GM21717 (cell line): ENCODE measurements at regions not wholly inside any gene's neighbourhood (a gene's known extent, or its start where the extent isn't known, plus 50 kb on each side); places are given as distances from the start of the nearest gene placed in this dataset.

Experiments
- ATAC-seq: cut with Tn5 transposase; IDR thresholded peaks from one replicate; pipeline ENCODE4 v1.9.1; 2021; ENCODE audit warnings: mild to moderate bottlenecking, moderate library complexity; ENCODE audit not compliant: unreplicated experiment

DNA sequence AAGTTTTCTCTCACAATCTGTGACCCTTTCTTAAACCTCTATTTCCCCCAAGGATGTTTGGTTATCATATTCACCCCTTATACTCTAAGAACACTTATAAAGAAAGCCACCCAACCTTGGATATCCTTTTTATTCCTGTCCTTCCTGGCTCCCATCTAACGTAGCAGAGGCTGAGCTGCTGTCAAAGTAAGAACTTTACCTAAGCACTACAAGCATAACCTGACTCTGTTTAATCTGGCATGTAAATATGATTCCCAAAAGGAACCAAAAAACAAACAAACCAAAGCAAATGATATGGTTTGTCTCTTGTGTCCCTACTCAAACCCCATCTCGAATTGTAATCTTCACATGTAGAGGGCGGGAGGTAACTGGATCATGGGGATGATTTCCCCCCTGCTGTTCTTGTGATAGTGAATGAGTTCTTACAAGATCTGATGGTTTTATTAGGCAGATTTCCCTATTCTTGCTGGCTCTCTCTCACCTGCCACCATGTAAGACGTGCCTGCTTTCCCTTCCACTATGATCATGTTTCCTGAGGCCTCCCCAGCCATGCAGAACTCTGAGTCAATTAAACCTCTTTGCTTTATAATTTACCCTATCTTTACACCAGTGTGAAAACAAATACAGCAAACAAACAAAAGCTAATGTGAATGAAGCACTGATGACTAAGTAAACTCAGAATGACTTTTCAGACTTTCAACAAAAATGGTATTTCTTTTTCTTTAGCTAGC, 72.7 kb upstream of the SPOPL start:
- no peak for ATAC-seq

DNA sequence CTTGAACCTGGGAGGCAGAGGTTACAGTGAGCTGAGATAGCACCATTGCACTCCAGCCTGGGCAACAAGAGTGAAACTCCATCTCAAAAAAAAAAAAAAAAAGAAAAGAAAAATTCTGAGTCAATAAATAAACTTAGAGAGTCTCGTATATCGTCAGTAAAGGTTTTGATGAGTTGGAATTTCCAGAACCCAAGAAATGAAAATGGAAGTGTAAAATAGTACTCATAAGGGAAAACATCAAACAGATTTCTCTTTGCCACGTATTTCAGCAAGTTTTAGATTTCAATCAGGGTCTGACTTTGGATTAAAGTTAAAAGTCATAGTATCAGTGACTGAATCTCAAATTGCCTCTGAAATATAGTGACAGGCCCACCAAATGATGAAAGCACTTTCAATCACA, 71.4 kb upstream of the SPOPL start:
- no peak for ATAC-seq

DNA sequence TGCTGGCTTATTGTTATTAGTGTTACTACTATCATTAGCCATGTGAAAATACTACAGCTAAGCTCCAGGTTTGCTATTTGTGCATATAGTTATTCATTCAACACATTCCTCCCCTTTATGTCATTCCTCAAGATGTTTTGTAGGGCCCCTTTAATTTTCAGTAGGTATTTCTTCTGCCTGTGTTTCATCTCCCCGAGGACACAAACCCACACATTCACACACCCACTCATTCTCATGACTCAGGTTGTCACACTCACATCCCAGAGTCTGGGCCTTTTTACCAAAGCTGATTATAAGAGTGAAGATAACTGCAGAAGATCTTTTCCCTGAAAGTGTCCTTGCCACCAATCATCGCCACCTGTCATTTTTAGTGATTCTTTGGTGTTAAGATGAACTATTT, 68.6 kb upstream of the SPOPL start:
- ATAC-seq: no peak

DNA sequence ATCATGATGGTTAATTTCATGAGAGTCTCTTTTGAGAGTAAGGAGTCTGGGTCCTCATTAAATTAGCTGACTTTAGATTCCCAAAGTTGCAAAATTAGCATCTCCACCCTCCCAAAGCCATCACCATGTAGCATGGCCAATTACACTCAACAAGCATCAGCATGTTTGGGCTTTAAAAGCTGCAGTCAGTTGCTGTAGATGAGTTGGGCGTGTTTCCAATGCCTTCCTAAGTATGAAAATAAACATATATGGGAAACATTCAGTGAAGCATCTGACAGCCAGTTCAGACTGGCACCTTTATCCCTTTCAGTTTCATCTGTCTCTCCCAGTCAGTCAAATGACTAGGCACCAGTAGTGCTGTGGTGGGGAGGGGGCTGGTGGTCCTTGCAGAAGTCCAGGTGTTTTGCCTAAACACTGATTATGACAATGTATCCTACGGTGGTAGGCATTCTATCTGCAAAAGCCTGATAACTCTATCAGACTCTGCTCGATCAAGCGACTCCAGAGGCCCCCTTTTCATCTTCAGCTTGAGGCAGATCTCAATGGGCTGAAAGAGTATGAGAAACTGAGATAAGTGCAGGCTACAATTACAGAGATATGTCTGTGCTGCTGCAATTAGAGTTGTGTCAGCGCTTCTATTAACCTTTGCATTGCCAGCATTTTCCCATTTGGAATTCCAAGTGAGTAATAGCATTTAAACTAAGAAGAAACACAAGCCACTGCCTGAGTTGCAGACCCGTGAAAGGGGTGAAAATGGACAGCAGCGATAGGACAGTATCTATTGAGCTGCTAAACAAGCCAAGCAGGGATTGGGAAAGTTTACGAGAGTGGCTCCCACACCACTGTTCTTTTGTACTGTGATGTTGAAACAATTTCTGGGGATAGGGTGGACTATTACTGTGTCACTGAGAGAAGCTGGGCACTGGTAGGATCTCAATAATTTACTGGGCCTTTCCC, 67.3 kb upstream of the SPOPL start:
- no peak for ATAC-seq

DNA sequence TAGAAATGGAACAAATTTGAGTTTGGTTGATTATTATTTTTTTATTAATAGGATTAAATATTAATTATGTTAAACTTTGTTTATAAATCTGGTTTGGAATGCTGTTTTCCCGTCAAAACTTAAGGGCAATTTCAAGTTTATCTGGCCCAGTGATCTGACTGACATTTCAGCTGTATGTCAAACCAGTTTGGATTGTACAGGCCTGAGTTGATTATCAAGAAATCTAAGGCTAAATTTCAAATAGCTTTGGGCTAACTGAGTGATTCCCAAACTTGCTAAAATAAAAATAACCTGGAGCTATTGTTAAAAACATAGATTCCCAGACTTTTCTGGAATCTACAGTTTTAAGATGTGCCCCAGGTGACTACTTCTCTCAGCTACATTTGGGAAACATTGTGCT, 65.9 kb upstream of the SPOPL start:
- ATAC-seq: no peak

DNA sequence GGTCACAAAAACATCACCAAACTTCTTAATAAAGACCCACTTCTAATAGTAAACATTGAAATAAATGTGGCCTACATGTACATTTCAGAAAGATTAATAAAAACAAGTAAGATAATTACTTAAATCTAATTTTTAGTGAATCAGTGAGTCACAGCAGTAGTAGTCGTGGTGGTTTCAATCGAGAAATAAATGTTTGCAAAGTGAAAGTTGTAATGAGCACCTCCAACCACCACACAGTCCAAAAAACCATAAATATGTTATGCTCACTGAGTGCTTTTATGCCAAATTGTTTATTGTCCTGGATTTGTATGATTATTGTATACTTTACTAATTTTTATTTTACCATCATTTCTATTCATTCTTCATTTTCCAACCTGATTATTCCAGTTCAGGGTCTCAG, 61.8 kb upstream of the SPOPL start:
- ATAC-seq: no peak

DNA sequence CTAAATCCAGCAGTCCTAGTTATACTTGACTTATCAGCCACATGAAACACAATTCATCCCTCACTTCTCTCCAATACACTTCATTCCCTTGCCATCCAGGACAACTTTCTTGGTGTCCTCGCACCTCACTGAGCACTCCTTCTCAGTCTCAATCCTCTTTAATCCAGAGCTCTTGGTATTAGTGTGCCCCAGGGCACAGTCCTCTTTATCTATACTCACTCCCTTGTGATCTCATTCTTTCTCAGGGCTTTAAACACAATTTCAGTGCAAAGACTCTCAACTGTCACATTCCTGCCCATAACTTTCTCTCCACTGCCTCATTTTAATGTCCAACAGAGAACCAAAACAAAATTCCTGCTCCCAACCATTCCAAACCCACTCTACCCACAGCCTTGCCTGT, 60.8 kb upstream of the SPOPL start:
- no peak for ATAC-seq

DNA sequence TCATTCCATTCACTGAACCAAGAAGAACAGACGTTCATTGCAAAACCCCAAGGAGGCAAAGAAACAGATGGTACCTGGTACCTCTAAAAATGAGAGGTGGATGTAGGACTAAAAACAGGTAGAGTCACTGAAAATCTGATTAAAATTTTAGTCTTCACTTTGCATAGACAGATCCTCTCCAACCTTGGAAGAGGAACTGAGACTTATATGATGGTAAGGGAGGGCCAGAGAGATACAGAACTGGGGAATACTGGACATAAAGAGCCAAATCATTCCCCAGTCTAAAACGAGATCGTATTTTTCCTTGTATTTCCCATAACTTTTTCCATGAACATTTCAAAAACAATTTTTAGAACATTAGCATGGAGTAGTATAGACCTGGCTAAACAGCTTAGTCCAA, 59.7 kb upstream of the SPOPL start:
- ATAC-seq: no peak

DNA sequence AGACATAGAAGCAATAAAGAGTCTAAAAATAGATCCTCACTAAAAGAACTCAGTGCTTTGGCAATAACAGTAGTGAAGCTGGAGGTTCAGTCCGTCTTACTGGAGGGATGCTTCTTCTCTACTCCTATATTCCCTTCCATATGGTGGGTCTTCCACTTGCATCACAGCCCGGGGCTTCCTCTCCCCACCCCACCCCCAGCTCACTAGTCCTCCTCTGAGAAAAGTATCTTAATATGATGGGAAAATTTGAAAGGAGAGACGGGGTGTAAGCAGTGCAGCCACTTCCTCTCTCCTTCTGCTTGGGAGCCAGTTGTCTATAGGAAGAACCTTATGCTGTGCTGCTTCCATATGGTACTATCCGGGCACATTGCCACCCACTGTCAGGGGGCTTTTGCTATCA, 57.2 kb upstream of the SPOPL start:
- ATAC-seq: no peak

DNA sequence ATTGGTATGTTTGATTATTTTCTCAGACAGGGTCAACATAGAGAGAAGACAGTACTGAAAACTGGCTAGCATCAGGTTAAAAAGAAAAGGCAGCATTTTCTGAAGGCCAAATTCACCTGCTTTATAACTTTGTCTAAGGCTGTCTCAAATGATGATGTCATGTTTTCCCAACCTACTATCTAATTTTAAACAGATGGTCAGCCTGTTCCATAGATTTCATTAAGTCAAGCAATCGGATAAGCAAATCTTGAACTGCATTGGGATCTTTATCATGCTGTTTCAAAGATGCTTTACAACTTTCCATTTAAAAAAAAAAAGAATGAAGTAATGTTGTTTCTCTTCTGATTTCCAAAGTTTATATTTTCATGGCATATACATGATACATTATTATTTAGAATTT, 56.3 kb upstream of the SPOPL start:
- ATAC-seq: no peak

DNA sequence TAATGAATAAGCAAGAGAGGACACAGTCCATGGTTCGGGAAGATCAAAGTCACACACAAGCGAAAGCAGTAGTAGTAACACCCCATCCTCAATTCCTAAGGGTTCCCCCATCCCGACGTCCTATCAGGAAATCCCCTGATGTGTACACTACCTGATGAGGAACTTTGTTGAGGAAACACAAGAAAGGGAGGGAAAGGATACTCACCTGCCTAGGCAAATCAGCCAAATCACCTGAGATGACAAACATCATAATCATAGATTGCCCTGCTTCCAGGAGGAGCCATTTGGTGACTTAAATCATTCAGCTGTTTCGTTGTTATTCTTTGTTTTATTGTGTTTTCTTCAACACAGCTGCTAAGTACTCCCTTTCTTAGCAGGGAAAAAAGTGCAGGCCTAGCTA, 55.5 kb upstream of the SPOPL start:
- ATAC-seq: no peak

DNA sequence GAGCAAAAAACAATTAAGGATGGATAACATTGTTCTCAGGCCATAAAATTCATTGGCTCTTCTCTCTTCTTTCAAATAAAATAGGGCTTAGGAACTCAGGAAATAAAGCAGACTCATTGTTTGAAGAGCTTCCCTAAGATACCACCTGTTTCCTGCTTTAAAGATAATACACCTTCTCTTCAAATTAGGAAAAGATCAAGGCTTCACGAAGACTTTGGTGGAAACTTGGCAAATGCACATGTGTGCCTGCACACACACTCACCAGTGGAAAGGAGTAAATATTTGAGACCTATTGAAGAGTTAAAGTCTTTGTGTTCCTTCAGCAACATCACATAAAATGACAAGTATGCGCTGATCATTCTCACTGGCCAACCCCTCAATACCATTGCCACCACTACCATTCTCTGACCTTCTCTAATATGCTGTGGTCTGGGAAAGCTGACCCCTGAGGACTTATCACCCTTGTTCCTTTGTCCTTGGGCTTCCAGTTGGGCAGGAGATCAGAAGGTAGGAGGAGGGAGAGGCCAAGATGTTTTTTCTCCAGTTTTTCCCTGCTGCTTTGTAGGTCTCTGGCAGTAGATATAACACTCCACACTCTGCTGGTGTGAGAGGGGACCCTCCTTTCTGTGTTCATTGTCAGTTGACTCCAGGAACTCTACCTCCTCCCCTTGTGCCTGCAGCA, 53.5 kb upstream of the SPOPL start:
- no peak for ATAC-seq
